Peyer's patch (tissue), 4 donors: ENCODE measurements at regions not wholly inside any gene's neighbourhood (a gene's known extent, or its start where the extent isn't known, plus 50 kb on each side); places are given as distances from the start of the nearest gene placed in this dataset.

Experiments
- DNase-seq, 3 donors: peaks; one replicate each; pipeline ENCODE4 v3.0.0-alpha.2; 2017 to 2019
- H3K27ac ChIP-seq, 4 donors: fragments of 200-600 bp; sonication (generic); one replicate each; pipeline ENCODE4 v1.5.1; 2016 to 2019
- H3K27me3 ChIP-seq, 2 donors: fragments of 200-600 bp; sonication (generic); one replicate each; pipeline ENCODE4 v1.5.1; 2019
- H3K36me3 ChIP-seq, 3 donors: fragments of 200-600 bp; sonication (generic); one replicate each; pipeline ENCODE4 v1.5.1; 2016 to 2019
- H3K4me1 ChIP-seq, 4 donors: fragments of 200-600 bp; sonication (generic); one replicate each; pipeline ENCODE4 v1.5.1; 2016 to 2019
- H3K4me3 ChIP-seq, 4 donors: fragments of 200-600 bp; sonication (generic); 1 replicate in 3 of 4; 2 replicates in 1 of 4; pipeline ENCODE4 v1.5.1; 2016 to 2019; ENCODE audit warnings: mild to moderate bottlenecking in 1 of 4
- H3K9me3 ChIP-seq, 4 donors: fragments of 200-600 bp; sonication (generic); one replicate each; pipeline ENCODE4 v1.5.1; 2016 to 2019; ENCODE audit warnings: mild to moderate bottlenecking in 1 of 4
- POLR2A ChIP-seq, 2 donors: fragments of 450-650 bp; IDR thresholded peaks; one replicate each; pipeline ENCODE4 v1.5.1; 2017; ENCODE audit warnings: antibody characterized with exemption in 2 of 2, mild to moderate bottlenecking in 2 of 2, moderate library complexity in 2 of 2
- TF ChIP-seq, protein P1 (sequence below), 6 experiments: fragments of 450-650 bp in 4 of 6; fragments of 200-600 bp in 2 of 6; sonication (generic) in 1 of 6; IDR thresholded peaks; one replicate each; pipeline ENCODE4 v1.5.1; 2017 to 2019; ENCODE audit warnings: antibody characterized with exemption in 6 of 6, mild to moderate bottlenecking in 3 of 6, moderate library complexity in 1 of 6

DNA sequence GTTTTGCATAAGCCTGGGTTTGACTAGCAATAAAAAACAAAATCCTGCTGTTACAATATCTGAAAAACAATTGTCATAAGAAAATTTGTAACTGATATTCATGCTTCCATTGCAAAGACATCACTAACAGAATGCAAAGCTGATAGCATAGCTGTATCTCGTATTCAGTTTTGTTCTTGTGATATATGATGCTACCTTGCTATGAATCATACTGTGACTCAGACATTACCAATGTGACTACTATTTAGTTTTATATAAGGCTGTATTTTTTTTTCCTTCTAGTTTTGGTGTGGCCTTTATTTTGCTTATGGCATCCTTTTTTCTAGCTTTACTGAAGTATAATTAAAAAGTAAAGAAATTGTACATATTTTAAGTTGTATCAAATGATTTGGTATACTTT is 1381.8 kb downstream of the MRPL39 start:
- Histone ChIP-seq H3K36me3 (no peaks in the 10 kb centered on the region), H3K27ac (no peak overlapping the region), H3K27me3 (no peaks in the 10 kb centered on the region), H3K9me3 (no peaks in the 10 kb centered on the region), H3K4me3 (no peak overlapping the region), H3K4me1 (no peaks in the 10 kb centered on the region)
- no peak for DNase-seq
- TF ChIP-seq, protein P1, sequence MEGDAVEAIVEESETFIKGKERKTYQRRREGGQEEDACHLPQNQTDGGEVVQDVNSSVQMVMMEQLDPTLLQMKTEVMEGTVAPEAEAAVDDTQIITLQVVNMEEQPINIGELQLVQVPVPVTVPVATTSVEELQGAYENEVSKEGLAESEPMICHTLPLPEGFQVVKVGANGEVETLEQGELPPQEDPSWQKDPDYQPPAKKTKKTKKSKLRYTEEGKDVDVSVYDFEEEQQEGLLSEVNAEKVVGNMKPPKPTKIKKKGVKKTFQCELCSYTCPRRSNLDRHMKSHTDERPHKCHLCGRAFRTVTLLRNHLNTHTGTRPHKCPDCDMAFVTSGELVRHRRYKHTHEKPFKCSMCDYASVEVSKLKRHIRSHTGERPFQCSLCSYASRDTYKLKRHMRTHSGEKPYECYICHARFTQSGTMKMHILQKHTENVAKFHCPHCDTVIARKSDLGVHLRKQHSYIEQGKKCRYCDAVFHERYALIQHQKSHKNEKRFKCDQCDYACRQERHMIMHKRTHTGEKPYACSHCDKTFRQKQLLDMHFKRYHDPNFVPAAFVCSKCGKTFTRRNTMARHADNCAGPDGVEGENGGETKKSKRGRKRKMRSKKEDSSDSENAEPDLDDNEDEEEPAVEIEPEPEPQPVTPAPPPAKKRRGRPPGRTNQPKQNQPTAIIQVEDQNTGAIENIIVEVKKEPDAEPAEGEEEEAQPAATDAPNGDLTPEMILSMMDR (IDR thresholded peaks at IDR 0.05), result no peak
- TF ChIP-seq POLR2A (IDR thresholded peaks at IDR 0.05), result no peak

DNA sequence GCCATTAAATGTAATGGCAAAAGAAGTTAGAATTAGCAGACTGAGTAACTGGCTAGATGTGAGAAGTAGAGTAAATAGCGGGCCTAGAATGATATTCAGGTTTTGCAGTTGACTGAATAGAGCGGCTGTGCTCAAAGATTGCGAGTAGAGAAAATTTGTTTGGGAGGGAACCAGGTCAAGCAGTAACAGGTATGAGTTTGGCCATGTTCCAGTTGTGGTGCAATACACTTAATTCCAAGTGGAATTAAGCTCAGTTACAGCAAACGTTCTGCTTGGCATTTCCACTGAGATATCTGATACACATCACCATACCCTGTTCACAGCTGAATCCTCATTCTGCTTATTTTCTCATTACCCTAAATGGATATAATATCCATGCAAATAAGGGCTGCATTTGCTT is 1382.9 kb downstream of the MRPL39 start:
- TF ChIP-seq, protein P1 (IDR thresholded peaks at IDR 0.05), result no peak
- TF ChIP-seq POLR2A (IDR thresholded peaks at IDR 0.05), result no peak
- H3K4me1 ChIP-seq, result no peaks in the 10 kb centered on the region
- DNase-seq, result no peak

DNA sequence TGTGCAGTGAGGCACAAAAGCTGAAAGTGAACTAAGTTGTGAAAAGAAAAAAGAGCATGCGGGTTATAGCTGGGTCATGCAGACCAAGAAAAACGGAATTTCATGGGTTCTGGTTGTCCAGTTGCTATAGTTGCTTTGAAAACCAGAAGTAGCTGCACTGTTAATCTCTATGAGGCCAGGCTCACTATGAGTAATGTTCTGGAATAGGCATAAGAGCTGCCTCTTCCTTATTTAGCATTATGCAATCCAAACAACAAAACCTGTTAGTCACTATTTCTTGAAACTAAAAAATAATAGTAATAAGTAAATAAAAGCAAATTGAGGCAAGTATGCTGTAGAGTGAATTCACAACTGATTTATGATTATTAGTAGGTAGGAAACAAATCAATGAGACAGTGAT is 1383.7 kb downstream of the MRPL39 start:
- Histone ChIP-seq H3K9me3 (no peaks in the 10 kb centered on the region), H3K36me3 (no peaks in the 10 kb centered on the region), H3K4me1 (no peaks in the 10 kb centered on the region), H3K27ac (no peak overlapping the region), H3K4me3 (no peak overlapping the region), H3K27me3 (no peaks in the 10 kb centered on the region)
- DNase-seq, result no peak
- no peak for TF ChIP-seq POLR2A (IDR thresholded peaks at IDR 0.05)
- TF ChIP-seq, protein P1 (IDR thresholded peaks at IDR 0.05), result no peak

More for the DNA sequence above, 1382.9 kb downstream of the MRPL39 start:
- Histone ChIP-seq H3K27me3 (no peaks in the 10 kb centered on the region), H3K9me3 (no peaks in the 10 kb centered on the region), H3K27ac (no peak overlapping the region), H3K4me3 (no peak overlapping the region), H3K36me3 (no peaks in the 10 kb centered on the region)

- Histone ChIP-seq H3K9me3 (no peaks in the 10 kb centered on the region), H3K27me3 (no peaks in the 10 kb centered on the region)
- TF ChIP-seq POLR2A (IDR thresholded peaks at IDR 0.05), result no peak
- TF ChIP-seq, protein P1 (IDR thresholded peaks at IDR 0.05), result no peak
Measured at GRCh38 chr21:24222676-24223075, 1384.6 kb downstream of the MRPL39 start.

DNA sequence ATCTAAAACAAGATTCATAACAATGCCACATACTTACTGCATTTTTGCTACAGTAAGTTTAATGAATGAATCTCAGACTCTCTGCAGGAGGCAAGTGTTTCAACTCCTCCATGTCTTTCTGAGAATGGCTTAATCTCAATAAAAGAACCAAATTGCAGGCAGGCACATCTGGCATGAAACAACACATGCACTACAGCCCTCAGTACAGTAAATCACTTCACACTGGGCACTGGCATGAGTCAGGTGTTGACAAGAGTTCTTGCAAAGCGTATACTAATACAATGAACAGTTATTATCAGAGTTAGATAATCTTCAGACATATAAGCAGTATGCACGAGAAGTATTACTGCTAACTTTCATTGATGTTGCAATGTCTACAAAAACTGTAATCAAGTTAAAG is 1386.8 kb downstream of the MRPL39 start:
- DNase-seq, result no peak
- no peaks in the 10 kb centered on the region for H3K9me3 ChIP-seq
- no peak overlapping the region for H3K27ac ChIP-seq
- no peaks in the 10 kb centered on the region for H3K4me1 ChIP-seq
- H3K27me3 ChIP-seq, result no peaks in the 10 kb centered on the region
- no peak overlapping the region for H3K4me3 ChIP-seq
- H3K36me3 ChIP-seq, result no peaks in the 10 kb centered on the region
- TF ChIP-seq POLR2A (IDR thresholded peaks at IDR 0.05), result no peak
- TF ChIP-seq, protein P1 (IDR thresholded peaks at IDR 0.05), result no peak

More at GRCh38 chr21:24222676-24223075, 1384.6 kb downstream of the MRPL39 start:
- no peak for DNase-seq
- no peak overlapping the region for H3K27ac ChIP-seq
- no peaks in the 10 kb centered on the region for H3K36me3 ChIP-seq
- no peak overlapping the region for H3K4me3 ChIP-seq
- H3K4me1 ChIP-seq, result no peaks in the 10 kb centered on the region

- no peak overlapping the region for H3K27ac ChIP-seq
- no peak for DNase-seq
- H3K9me3 ChIP-seq, result no peaks in the 10 kb centered on the region
- H3K36me3 ChIP-seq, result no peaks in the 10 kb centered on the region
- no peak overlapping the region for H3K4me3 ChIP-seq
- H3K27me3 ChIP-seq, result no peaks in the 10 kb centered on the region
- no peak for TF ChIP-seq POLR2A (IDR thresholded peaks at IDR 0.05)
- TF ChIP-seq, protein P1 (IDR thresholded peaks at IDR 0.05), result no peak
- no peaks in the 10 kb centered on the region for H3K4me1 ChIP-seq
Measured at GRCh38 chr21:24217151-24217550, 1390.1 kb downstream of the MRPL39 start.
